ENCODE measurements at regions not wholly inside any gene's neighbourhood (a gene's known extent, or its start where the extent isn't known, plus 50 kb on each side); places are given as distances from the start of the nearest gene placed in this dataset.
"Not testable (repeated sequence)": the region's sequence is repeated elsewhere in the genome, so short reads cannot be mapped to it uniquely, and the experiment has no call there.

- no peak for DNase-seq
Observed at GRCh38 chr1:190679044-190679443, 201.4 kb upstream of the BRINP3 start.

GRCh38 chr1:190679454-190679853 is 201.8 kb upstream of the BRINP3 start:
- DNase-seq = no peak

GRCh38 chr1:190679983-190680382 is 202.3 kb upstream of the BRINP3 start:
- no peak for DNase-seq

GRCh38 chr1:190685676-190686075 is 208.0 kb upstream of the BRINP3 start:
- no peak for DNase-seq

GRCh38 chr1:190688096-190688495 is 210.4 kb upstream of the BRINP3 start:
- DNase-seq = no peak

- DNase-seq = not testable (repeated sequence)
Observed at GRCh38 chr1:190698488-190698887, 220.8 kb upstream of the BRINP3 start.

GRCh38 chr1:190699165-190699564 is 221.5 kb upstream of the BRINP3 start:
- no peak for DNase-seq

- DNase-seq = no peak
Observed at GRCh38 chr1:190708418-190709057, 230.9 kb upstream of the BRINP3 start.

- no peak for DNase-seq
Observed at GRCh38 chr1:190711069-190711468, 233.4 kb upstream of the BRINP3 start.

- no peak for DNase-seq
Observed at GRCh38 chr1:190717055-190717454, 239.4 kb upstream of the BRINP3 start.

- no peak for DNase-seq
Observed at GRCh38 chr1:190736971-190737590, 259.4 kb upstream of the BRINP3 start.

- no peak for DNase-seq
Observed at GRCh38 chr1:190738317-190738716, 260.7 kb upstream of the BRINP3 start.

- no peak for DNase-seq
Observed at GRCh38 chr1:190739926-190740325, 262.3 kb upstream of the BRINP3 start.

GRCh38 chr1:190747704-190748103 is 270.0 kb upstream of the BRINP3 start:
- DNase-seq = no peak

GRCh38 chr1:190752131-190752530 is 274.5 kb upstream of the BRINP3 start:
- DNase-seq = no peak

GRCh38 chr1:190754666-190755065 is 277.0 kb upstream of the BRINP3 start:
- peak; percentile 53 for DNase-seq

GRCh38 chr1:190759807-190760206 is 282.1 kb upstream of the BRINP3 start:
- no peak for DNase-seq

- DNase-seq = no peak
Observed at GRCh38 chr1:190762325-190762724, 284.7 kb upstream of the BRINP3 start.

GRCh38 chr1:190792873-190793272 is 315.2 kb upstream of the BRINP3 start:
- no peak for DNase-seq

- DNase-seq = no peak
Observed at GRCh38 chr1:190807629-190808028, 330.0 kb upstream of the BRINP3 start.

GRCh38 chr1:190808035-190808434 is 330.4 kb upstream of the BRINP3 start:
- DNase-seq = no peak

GRCh38 chr1:190809312-190809711 is 331.6 kb upstream of the BRINP3 start:
- no peak for DNase-seq

GRCh38 chr1:190812996-190813395 is 335.3 kb upstream of the BRINP3 start:
- no peak for DNase-seq

GRCh38 chr1:190832511-190832910 is 354.8 kb upstream of the BRINP3 start:
- DNase-seq = no peak

- DNase-seq = no peak
Observed at GRCh38 chr1:190835658-190836057, 358.0 kb upstream of the BRINP3 start.

All from NCI-H2227 treated with DMSO at 0.1 percent for 48 hours (cell line).